ENCODE measurements at regions not wholly inside any gene's neighbourhood (a gene's known extent, or its start where the extent isn't known, plus 50 kb on each side); places are given as distances from the start of the nearest gene placed in this dataset.
"Not testable (repeated sequence)": the region's sequence is repeated elsewhere in the genome, so short reads cannot be mapped to it uniquely, and the experiment has no call there.

- DNase-seq (ENCODE audit: low spot score): no peak
Measured at GRCh38 chr13:103638706-103639105, 572.5 kb upstream of the SLC10A2 start.

GRCh38 chr13:103634066-103634465, 567.8 kb upstream of the SLC10A2 start:
- DNase-seq (ENCODE audit: low spot score): no peak

- DNase-seq (ENCODE audit: low spot score): no peak
Measured at GRCh38 chr13:103625194-103625593, 559.0 kb upstream of the SLC10A2 start.

- DNase-seq (ENCODE audit: low spot score): no peak
Measured at GRCh38 chr13:103618151-103618550, 551.9 kb upstream of the SLC10A2 start.

GRCh38 chr13:103615771-103616170, 549.6 kb upstream of the SLC10A2 start:
- DNase-seq (ENCODE audit: low spot score): no peak

- DNase-seq (ENCODE audit: low spot score): no peak
Measured at GRCh38 chr13:103614761-103615160, 548.5 kb upstream of the SLC10A2 start.

- no peak for DNase-seq (ENCODE audit: low spot score)
Measured at GRCh38 chr13:103607995-103608394, 541.8 kb upstream of the SLC10A2 start.

- DNase-seq (ENCODE audit: low spot score): no peak
Measured at GRCh38 chr13:103605546-103606326, 539.5 kb upstream of the SLC10A2 start.

- not testable (repeated sequence) for DNase-seq (ENCODE audit: low spot score)
Measured at GRCh38 chr13:103599870-103600269, 533.7 kb upstream of the SLC10A2 start.

GRCh38 chr13:103598671-103599070, 532.5 kb upstream of the SLC10A2 start:
- no peak for DNase-seq (ENCODE audit: low spot score)

GRCh38 chr13:103573446-103573845, 507.2 kb upstream of the SLC10A2 start:
- no peak for DNase-seq (ENCODE audit: low spot score)

GRCh38 chr13:103568314-103568713, 502.1 kb upstream of the SLC10A2 start:
- no peak for DNase-seq (ENCODE audit: low spot score)

GRCh38 chr13:103557878-103558277, 491.7 kb upstream of the SLC10A2 start:
- no peak for DNase-seq (ENCODE audit: low spot score)

GRCh38 chr13:103556681-103557080, 490.5 kb upstream of the SLC10A2 start:
- DNase-seq (ENCODE audit: low spot score): no peak

GRCh38 chr13:103547914-103548313, 481.7 kb upstream of the SLC10A2 start:
- no peak for DNase-seq (ENCODE audit: low spot score)

- no peak for DNase-seq (ENCODE audit: low spot score)
Measured at GRCh38 chr13:103546271-103546670, 480.1 kb upstream of the SLC10A2 start.

GRCh38 chr13:103542648-103543047, 476.4 kb upstream of the SLC10A2 start:
- DNase-seq (ENCODE audit: low spot score): no peak

- DNase-seq (ENCODE audit: low spot score): no peak
Measured at GRCh38 chr13:103540382-103540765, 474.2 kb upstream of the SLC10A2 start.

GRCh38 chr13:103539721-103540381, 473.6 kb upstream of the SLC10A2 start:
- DNase-seq (ENCODE audit: low spot score): no peak

- DNase-seq (ENCODE audit: low spot score): no peak
Measured at GRCh38 chr13:103539265-103539664, 473.0 kb upstream of the SLC10A2 start.

GRCh38 chr13:103537616-103538015, 471.4 kb upstream of the SLC10A2 start:
- DNase-seq (ENCODE audit: low spot score): no peak

GRCh38 chr13:103531278-103531677, 465.1 kb upstream of the SLC10A2 start:
- no peak for DNase-seq (ENCODE audit: low spot score)

GRCh38 chr13:103528437-103528836, 462.2 kb upstream of the SLC10A2 start:
- no peak for DNase-seq (ENCODE audit: low spot score)

GRCh38 chr13:103525530-103525929, 459.3 kb upstream of the SLC10A2 start:
- DNase-seq (ENCODE audit: low spot score): no peak
